ENCODE measurements at regions not wholly inside any gene's neighbourhood (a gene's known extent, or its start where the extent isn't known, plus 50 kb on each side); places are given as distances from the start of the nearest gene placed in this dataset.

DNA sequence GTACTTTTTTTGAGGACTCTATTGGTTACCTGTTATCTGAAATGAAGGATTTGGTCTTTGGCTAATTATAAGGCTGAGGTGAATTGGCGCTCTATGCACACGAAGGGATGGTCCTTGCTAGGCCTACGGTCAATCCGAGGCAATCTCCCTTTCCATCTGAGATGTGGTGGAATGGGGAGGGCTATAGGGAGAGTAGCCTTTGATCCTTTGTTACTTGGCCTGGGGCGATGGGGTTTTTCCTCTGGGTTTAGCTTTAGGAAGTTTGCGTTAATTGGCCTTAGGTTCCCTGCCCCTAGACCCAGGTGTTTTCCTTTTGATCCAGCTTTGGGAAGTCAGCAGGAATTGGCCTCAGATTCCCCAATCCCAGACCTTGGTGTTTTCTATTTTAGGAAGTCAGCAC lies 102.1 kb upstream of the C9orf72 start:
- intact Hi-C loops (cut with micrococcal nuclease; ENCODE audit: unreplicated experiment) = no loop called here
- Histone ChIP-seq H3K36me3 (ENCODE audit: control insufficient read depth, insufficient read depth, low read length) (no peaks in the 10 kb centered on the region), H3K4me1 (no peaks in the 10 kb centered on the region), H3K4me3 (ENCODE audit: low read depth, low read length) (no peak overlapping the region), H3K9me3 (no peaks in the 10 kb centered on the region), H3K27me3 (replicated peaks; ENCODE audit: control insufficient read depth, insufficient read depth, low read length) (no peaks in the 10 kb centered on the region)
- no peak for DNase-seq
- Mint-ChIP-seq H3K27ac (ENCODE audit: unreplicated experiment) (no peak overlapping the region), H3K27me3 (ENCODE audit: insufficient read depth, unreplicated experiment) (no peaks in the 10 kb centered on the region), H3K4me1 (ENCODE audit: low read depth, unreplicated experiment) (peaks cover 8% of the 10 kb centered on the region), H3K9me3 (ENCODE audit: unreplicated experiment) (no peaks in the 10 kb centered on the region), H3K36me3 (ENCODE audit: insufficient read depth, unreplicated experiment) (no peaks in the 10 kb centered on the region), H3K4me3 (ENCODE audit: unreplicated experiment) (no peak overlapping the region)
- ChIA-PET CTCF (no interaction called here), POLR2A (no interaction called here)
- no TSS peak for BruUV-seq (replicated peaks)
- no peak for TF ChIP-seq CTCF (IDR thresholded peaks at IDR 0.05; ENCODE audit: insufficient read depth in 1 of 2, low read depth in 1 of 2, low read length in 1 of 2, severe bottlenecking in 1 of 2, unreplicated experiment in 1 of 2)

- Mint-ChIP-seq H3K36me3 (ENCODE audit: insufficient read depth, unreplicated experiment) (no peaks in the 10 kb centered on the region), H3K4me3 (ENCODE audit: unreplicated experiment) (no peak overlapping the region), H3K27ac (ENCODE audit: unreplicated experiment) (no peak overlapping the region), H3K9me3 (ENCODE audit: unreplicated experiment) (no peaks in the 10 kb centered on the region), H3K27me3 (ENCODE audit: insufficient read depth, unreplicated experiment) (no peaks in the 10 kb centered on the region), H3K4me1 (ENCODE audit: low read depth, unreplicated experiment) (peaks cover 8% of the 10 kb centered on the region)
- no peak for TF ChIP-seq CTCF (IDR thresholded peaks at IDR 0.05; ENCODE audit: insufficient read depth in 1 of 2, low read depth in 1 of 2, low read length in 1 of 2, severe bottlenecking in 1 of 2, unreplicated experiment in 1 of 2)
- POLR2A ChIA-PET = no interaction called here
- H3K27me3 ChIP-seq (replicated peaks; ENCODE audit: control insufficient read depth, insufficient read depth, low read length) = no peaks in the 10 kb centered on the region
- no peaks in the 10 kb centered on the region for H3K9me3 ChIP-seq
- no peak for DNase-seq
- no peaks in the 10 kb centered on the region for H3K4me1 ChIP-seq
- no peaks in the 10 kb centered on the region for H3K36me3 ChIP-seq (ENCODE audit: control insufficient read depth, insufficient read depth, low read length)
- CTCF ChIA-PET = no interaction called here
- no TSS peak for BruUV-seq (replicated peaks)
- H3K4me3 ChIP-seq (ENCODE audit: low read depth, low read length) = no peak overlapping the region
- intact Hi-C loops (cut with micrococcal nuclease; ENCODE audit: unreplicated experiment) = no loop called here
Observed at GRCh38 chr9:27676827-27677226, 103.5 kb upstream of the C9orf72 start.

DNA sequence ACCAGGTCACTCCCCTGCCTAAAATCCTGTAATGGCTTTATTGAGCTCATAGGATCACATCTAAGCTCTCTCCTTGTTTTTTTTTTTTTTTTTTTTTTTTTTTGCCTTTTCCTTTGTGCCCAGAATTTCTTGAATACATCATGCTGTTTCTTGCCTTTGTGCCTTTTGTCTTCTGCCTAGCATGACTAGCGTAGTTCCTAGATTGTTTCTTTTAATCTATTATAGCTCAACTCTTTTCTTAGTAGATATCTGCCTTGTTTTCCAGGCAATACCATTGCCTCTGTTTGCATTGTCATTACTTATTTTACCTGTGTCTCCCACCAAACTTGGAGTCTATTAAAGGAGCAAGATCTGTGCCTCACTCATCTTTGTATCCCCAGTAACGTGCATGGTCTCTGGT lies 106.1 kb upstream of the C9orf72 start:
- Mint-ChIP-seq H3K36me3 (ENCODE audit: insufficient read depth, unreplicated experiment) (no peaks in the 10 kb centered on the region), H3K27ac (ENCODE audit: unreplicated experiment) (no peak overlapping the region), H3K4me3 (ENCODE audit: unreplicated experiment) (no peak overlapping the region), H3K9me3 (ENCODE audit: unreplicated experiment) (no peaks in the 10 kb centered on the region), H3K4me1 (ENCODE audit: low read depth, unreplicated experiment) (no peaks in the 10 kb centered on the region), H3K27me3 (ENCODE audit: insufficient read depth, unreplicated experiment) (no peaks in the 10 kb centered on the region)
- no peak overlapping the region for H3K4me3 ChIP-seq (ENCODE audit: low read depth, low read length)
- intact Hi-C loops (cut with micrococcal nuclease; ENCODE audit: unreplicated experiment) = no loop called here
- POLR2A ChIA-PET = no interaction called here
- CTCF ChIA-PET = interaction anchor here (0.7 kb wide), 1 partner anchor 1930 kb away, joined by 3 read pairs; no protein-coding TSS in a partner anchor
- H3K4me1 ChIP-seq = no peaks in the 10 kb centered on the region
- H3K9me3 ChIP-seq = no peaks in the 10 kb centered on the region
- no peaks in the 10 kb centered on the region for H3K27me3 ChIP-seq (replicated peaks; ENCODE audit: control insufficient read depth, insufficient read depth, low read length)
- no TSS peak for BruUV-seq (replicated peaks)
- no peaks in the 10 kb centered on the region for H3K36me3 ChIP-seq (ENCODE audit: control insufficient read depth, insufficient read depth, low read length)
- no peak for TF ChIP-seq CTCF (IDR thresholded peaks at IDR 0.05; ENCODE audit: insufficient read depth in 1 of 2, low read depth in 1 of 2, low read length in 1 of 2, severe bottlenecking in 1 of 2, unreplicated experiment in 1 of 2)
- DNase-seq = no peak
